Type B pancreatic cell (in vitro differentiated cells): ENCODE measurements at regions not wholly inside any gene's neighbourhood (a gene's known extent, or its start where the extent isn't known, plus 50 kb on each side); places are given as distances from the start of the nearest gene placed in this dataset.

Source experiments
- DNase-seq: peaks from one replicate; pipeline ENCODE4 v3.0.0; 2021; ENCODE audit warnings: mixed read lengths; ENCODE audit not compliant: unreplicated experiment; ENCODE audit errors: extremely low spot score
- H3K27ac Mint-ChIP-seq: 2 replicates; pipeline ENCODE4 v1.8.0; 2021; ENCODE audit warnings: mild to moderate bottlenecking, mixed read lengths
- H3K27me3 Mint-ChIP-seq: 2 replicates; pipeline ENCODE4 v1.8.0; 2021; ENCODE audit warnings: mixed read lengths
- H3K36me3 Mint-ChIP-seq: 2 replicates; pipeline ENCODE4 v1.8.0; 2021; ENCODE audit warnings: mixed read lengths
- H3K4me1 Mint-ChIP-seq: one replicate; pipeline ENCODE4 v1.8.0; 2021; ENCODE audit warnings: mixed read lengths; ENCODE audit not compliant: unreplicated experiment
- H3K4me3 Mint-ChIP-seq: 2 replicates; pipeline ENCODE4 v1.8.0; 2021; ENCODE audit warnings: mild to moderate bottlenecking, mixed read lengths
- H3K9me3 Mint-ChIP-seq: 2 replicates; pipeline ENCODE4 v1.8.0; 2021; ENCODE audit warnings: mixed read lengths
- TF ChIP-seq, protein P1 (sequence below): fragments of 200-600 bp; sonication (generic); conservative IDR thresholded peaks from 2 replicates; pipeline ENCODE4 v1.5.0; 2021; ENCODE audit warnings: antibody characterized with exemption, mild to moderate bottlenecking

DNA sequence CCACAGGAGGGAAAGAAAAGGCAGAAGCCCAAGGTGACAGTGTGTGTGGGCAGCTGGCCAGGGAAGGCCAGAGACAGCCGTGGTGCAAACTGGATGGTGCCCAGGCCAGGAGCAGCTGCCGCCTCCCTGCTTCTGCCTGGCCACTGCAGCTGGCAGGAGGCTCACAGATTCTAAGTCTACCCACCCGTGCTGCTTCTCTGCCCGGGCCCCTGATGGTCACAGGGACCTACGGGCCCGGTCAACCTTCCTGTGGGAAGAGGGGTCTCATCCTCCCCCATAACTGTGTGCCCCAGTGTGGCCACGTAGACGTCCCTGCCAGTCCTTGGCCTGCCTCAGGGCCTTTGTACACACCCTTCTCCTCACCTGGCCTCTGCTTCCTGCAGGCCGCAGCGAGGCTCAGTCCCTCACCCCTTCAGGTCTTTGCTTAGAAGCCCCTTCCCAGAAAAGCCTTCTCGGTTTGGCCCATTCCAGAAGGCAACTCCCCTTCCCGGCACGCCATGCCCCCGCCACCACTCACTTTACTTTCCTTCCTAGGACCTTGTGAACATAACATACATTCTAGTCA lies 192.6 kb upstream of the AJAP1 start:
- Mint-ChIP-seq H3K4me3 (no peak overlapping the region), H3K4me1 (no peaks in the 10 kb centered on the region), H3K9me3 (no peaks in the 10 kb centered on the region), H3K27me3 (no peaks in the 10 kb centered on the region), H3K27ac (no peak overlapping the region), H3K36me3 (no peaks in the 10 kb centered on the region)
- no peak for DNase-seq
- TF ChIP-seq, protein P1, sequence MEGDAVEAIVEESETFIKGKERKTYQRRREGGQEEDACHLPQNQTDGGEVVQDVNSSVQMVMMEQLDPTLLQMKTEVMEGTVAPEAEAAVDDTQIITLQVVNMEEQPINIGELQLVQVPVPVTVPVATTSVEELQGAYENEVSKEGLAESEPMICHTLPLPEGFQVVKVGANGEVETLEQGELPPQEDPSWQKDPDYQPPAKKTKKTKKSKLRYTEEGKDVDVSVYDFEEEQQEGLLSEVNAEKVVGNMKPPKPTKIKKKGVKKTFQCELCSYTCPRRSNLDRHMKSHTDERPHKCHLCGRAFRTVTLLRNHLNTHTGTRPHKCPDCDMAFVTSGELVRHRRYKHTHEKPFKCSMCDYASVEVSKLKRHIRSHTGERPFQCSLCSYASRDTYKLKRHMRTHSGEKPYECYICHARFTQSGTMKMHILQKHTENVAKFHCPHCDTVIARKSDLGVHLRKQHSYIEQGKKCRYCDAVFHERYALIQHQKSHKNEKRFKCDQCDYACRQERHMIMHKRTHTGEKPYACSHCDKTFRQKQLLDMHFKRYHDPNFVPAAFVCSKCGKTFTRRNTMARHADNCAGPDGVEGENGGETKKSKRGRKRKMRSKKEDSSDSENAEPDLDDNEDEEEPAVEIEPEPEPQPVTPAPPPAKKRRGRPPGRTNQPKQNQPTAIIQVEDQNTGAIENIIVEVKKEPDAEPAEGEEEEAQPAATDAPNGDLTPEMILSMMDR = no peak

DNA sequence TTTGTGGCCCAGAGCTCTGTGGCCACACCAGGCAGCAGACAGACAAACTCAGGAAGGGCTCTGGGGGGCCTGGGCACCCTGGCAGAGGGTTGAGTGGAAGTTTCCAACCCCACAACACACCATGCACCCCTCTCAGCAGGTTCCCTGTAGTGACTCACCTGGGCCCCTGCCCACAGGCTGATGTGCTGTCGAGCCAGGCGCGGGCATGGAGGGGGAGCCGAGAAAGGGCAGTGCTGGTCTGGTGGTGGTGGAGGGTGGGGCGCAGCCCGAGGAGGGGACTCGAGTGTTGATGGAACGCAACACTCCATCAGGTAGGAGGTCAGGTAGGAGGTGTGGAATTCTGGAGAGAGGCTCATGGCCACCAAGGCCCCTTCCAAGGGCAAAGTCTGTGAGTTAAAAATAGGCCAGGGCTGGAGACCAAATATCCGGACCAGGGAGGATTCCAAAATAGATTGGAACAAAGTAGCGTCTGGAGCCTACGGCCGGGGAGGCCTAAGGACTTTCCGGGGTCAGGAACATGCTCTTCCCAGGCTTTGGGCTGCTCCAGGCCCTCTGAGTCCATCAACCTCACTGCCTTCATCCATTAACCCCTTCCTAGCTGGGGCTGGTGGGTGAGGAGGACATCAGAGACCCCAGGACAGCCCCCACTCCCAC lies 191.5 kb upstream of the AJAP1 start:
- DNase-seq = no peak
- H3K4me1 Mint-ChIP-seq = no peaks in the 10 kb centered on the region
- H3K27me3 Mint-ChIP-seq = no peaks in the 10 kb centered on the region
- H3K27ac Mint-ChIP-seq = no peak overlapping the region
- no peak overlapping the region for H3K4me3 Mint-ChIP-seq
- H3K36me3 Mint-ChIP-seq = no peaks in the 10 kb centered on the region
- TF ChIP-seq, protein P1 = no peak
- H3K9me3 Mint-ChIP-seq = no peaks in the 10 kb centered on the region

DNA sequence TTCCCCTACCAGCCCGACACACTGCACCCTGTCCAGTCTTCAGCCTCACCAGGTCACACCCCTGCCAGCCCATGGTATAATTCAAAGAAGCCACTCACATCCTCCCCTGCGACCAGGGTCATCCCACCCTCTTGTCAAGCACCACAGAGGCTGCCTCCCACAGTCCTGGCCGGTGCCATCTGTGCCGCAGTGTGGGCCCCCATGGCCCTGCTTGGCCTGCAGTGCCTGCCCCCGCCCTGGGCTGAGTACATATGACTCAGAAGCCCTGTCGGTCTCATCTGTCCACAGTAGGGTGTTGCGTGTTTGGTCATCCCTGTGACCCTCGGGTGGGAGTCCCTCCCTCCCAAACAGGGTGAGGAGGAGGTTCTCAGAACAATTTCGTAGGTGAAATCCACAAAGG lies 190.8 kb upstream of the AJAP1 start:
- no peak overlapping the region for H3K4me3 Mint-ChIP-seq
- no peak for DNase-seq
- no peaks in the 10 kb centered on the region for H3K27me3 Mint-ChIP-seq
- H3K4me1 Mint-ChIP-seq = no peaks in the 10 kb centered on the region
- no peaks in the 10 kb centered on the region for H3K36me3 Mint-ChIP-seq
- TF ChIP-seq, protein P1 = no peak
- H3K9me3 Mint-ChIP-seq = no peaks in the 10 kb centered on the region
- no peak overlapping the region for H3K27ac Mint-ChIP-seq

DNA sequence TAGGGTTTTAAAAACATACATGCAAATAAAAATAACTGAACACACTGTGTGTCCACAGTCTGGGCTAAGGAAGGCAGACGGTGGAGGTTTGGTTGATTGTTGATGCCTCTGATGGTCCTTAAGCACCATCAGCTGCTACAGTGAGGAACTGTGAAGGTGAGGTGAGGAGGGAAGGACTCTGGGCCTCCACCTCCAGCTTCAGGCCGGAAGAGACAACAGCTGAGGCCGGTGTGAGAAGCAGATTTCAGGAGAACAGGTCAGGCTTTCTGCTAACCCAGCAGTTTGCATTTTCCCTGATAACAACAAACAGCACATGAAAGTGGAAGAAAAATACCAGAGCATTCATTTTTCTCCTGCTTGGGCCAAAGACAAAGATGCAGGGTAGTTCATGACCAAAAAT lies 189.9 kb upstream of the AJAP1 start:
- Mint-ChIP-seq H3K36me3 (no peaks in the 10 kb centered on the region), H3K9me3 (no peaks in the 10 kb centered on the region)

DNA sequence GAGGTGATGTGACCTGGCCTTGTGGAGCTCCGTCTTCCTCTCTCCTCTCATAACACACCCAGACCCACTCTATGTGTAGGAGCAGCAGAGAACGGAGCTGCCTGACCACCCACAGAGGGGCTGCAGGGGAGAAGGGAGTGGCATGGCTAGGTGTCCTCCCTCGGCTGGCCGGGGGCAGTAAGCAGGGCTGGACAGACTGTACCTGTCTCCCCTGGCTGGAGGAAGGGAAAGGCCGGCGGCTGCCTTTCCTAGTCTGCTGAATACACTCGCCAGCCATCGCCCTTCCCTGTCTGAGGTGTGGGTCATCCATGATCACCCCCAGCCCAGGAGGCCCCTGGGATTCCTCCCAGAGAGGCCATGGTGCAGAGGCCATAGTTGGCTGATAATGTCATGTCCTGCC lies 187.2 kb upstream of the AJAP1 start:
- H3K4me1 Mint-ChIP-seq = no peaks in the 10 kb centered on the region
- DNase-seq = no peak
- no peaks in the 10 kb centered on the region for H3K27me3 Mint-ChIP-seq
- no peaks in the 10 kb centered on the region for H3K9me3 Mint-ChIP-seq
- no peak overlapping the region for H3K27ac Mint-ChIP-seq
- TF ChIP-seq, protein P1 = no peak
- H3K4me3 Mint-ChIP-seq = no peak overlapping the region
- no peaks in the 10 kb centered on the region for H3K36me3 Mint-ChIP-seq

More for the DNA sequence above, 189.9 kb upstream of the AJAP1 start:
- Mint-ChIP-seq H3K4me3 (no peak overlapping the region), H3K4me1 (no peaks in the 10 kb centered on the region), H3K27ac (no peak overlapping the region), H3K27me3 (no peaks in the 10 kb centered on the region)
- DNase-seq = no peak
- TF ChIP-seq, protein P1 = no peak
